ENCODE measurements at regions not wholly inside any gene's neighbourhood (a gene's known extent, or its start where the extent isn't known, plus 50 kb on each side); places are given as distances from the start of the nearest gene placed in this dataset.

DNA sequence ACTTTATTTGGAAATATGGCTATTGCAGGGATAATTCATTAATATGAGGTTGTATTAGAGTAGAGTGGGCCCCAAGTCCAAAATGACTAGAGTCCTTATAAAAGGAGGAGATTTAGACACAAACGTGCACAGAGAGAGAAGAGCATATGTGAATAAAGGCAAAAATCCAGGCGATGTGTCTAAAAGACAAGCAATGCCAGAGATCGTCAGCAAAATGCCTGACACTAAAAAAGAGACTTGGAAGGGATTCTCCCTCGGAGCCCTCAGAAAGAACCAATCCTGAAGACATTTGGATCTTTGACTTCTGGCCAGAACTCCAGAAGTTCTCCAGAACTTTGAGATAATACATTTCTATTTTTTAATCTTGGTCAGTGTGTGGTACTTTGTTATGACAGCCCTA, 472.1 kb downstream of the NLGN4X start:
- TF ChIP-seq, protein P1, sequence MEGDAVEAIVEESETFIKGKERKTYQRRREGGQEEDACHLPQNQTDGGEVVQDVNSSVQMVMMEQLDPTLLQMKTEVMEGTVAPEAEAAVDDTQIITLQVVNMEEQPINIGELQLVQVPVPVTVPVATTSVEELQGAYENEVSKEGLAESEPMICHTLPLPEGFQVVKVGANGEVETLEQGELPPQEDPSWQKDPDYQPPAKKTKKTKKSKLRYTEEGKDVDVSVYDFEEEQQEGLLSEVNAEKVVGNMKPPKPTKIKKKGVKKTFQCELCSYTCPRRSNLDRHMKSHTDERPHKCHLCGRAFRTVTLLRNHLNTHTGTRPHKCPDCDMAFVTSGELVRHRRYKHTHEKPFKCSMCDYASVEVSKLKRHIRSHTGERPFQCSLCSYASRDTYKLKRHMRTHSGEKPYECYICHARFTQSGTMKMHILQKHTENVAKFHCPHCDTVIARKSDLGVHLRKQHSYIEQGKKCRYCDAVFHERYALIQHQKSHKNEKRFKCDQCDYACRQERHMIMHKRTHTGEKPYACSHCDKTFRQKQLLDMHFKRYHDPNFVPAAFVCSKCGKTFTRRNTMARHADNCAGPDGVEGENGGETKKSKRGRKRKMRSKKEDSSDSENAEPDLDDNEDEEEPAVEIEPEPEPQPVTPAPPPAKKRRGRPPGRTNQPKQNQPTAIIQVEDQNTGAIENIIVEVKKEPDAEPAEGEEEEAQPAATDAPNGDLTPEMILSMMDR (IDR thresholded peaks at IDR 0.05) = no peak
- no peak for TF ChIP-seq POLR2A (IDR thresholded peaks at IDR 0.05)

Data from lower leg skin (tissue), 3 donors.